ENCODE measurements at regions not wholly inside any gene's neighbourhood (a gene's known extent, or its start where the extent isn't known, plus 50 kb on each side); places are given as distances from the start of the nearest gene placed in this dataset.

DNA sequence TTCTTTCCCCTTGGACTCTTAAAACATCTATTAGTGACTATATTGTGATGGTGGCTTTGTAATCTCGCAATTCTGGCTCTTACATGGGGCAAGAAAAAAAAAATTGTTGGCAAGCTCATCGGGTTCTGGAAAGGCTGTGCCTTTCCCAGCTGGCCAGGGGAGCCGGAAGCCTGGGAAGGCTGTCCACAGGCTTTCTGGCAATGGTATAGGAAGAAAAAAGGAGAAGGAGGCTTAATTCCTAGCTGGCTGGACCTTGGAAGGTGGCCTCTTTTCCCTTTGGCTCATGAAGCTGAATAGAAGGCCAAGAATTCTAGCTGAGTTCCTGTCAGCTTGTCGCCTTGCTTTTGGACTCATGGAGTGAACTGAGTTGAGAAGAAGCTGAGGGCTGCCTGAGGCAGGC, 243.5 kb upstream of the SEMA6D start:
- H3K9ac ChIP-seq (ENCODE audit: low read depth in 1 of 2, low read length in 2 of 2), result no peak overlapping the region
- H3K9me3 ChIP-seq (ENCODE audit: control insufficient read depth in 4 of 4, low read length in 3 of 4), result no peaks in the 10 kb centered on the region
- 76% methylated on average over 4 of the region's 4 CpGs for WGBS
- DNase-seq (ENCODE audit: low spot score), result no peak
- H3K4me1 ChIP-seq (ENCODE audit: control insufficient read depth in 4 of 4, insufficient read depth in 4 of 4, low read length in 3 of 4), result peaks cover 0 to 1% (median 0%) of the 10 kb centered on the region in 4 donors
- TF ChIP-seq, protein P1, sequence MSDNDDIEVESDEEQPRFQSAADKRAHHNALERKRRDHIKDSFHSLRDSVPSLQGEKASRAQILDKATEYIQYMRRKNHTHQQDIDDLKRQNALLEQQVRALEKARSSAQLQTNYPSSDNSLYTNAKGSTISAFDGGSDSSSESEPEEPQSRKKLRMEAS (IDR thresholded peaks at IDR 0.05), result no peak
- peak in 1 of 2 donors; percentile 31 for TF ChIP-seq RAD21 (IDR thresholded peaks at IDR 0.05)
- TF ChIP-seq, protein P2, sequence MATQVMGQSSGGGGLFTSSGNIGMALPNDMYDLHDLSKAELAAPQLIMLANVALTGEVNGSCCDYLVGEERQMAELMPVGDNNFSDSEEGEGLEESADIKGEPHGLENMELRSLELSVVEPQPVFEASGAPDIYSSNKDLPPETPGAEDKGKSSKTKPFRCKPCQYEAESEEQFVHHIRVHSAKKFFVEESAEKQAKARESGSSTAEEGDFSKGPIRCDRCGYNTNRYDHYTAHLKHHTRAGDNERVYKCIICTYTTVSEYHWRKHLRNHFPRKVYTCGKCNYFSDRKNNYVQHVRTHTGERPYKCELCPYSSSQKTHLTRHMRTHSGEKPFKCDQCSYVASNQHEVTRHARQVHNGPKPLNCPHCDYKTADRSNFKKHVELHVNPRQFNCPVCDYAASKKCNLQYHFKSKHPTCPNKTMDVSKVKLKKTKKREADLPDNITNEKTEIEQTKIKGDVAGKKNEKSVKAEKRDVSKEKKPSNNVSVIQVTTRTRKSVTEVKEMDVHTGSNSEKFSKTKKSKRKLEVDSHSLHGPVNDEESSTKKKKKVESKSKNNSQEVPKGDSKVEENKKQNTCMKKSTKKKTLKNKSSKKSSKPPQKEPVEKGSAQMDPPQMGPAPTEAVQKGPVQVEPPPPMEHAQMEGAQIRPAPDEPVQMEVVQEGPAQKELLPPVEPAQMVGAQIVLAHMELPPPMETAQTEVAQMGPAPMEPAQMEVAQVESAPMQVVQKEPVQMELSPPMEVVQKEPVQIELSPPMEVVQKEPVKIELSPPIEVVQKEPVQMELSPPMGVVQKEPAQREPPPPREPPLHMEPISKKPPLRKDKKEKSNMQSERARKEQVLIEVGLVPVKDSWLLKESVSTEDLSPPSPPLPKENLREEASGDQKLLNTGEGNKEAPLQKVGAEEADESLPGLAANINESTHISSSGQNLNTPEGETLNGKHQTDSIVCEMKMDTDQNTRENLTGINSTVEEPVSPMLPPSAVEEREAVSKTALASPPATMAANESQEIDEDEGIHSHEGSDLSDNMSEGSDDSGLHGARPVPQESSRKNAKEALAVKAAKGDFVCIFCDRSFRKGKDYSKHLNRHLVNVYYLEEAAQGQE (IDR thresholded peaks at IDR 0.05), result peak; percentile 36
- TF ChIP-seq NR2F2 (IDR thresholded peaks at IDR 0.05), result peak; percentile 75
- H3K36me3 ChIP-seq (ENCODE audit: control insufficient read depth in 4 of 4, insufficient read depth in 3 of 4, low read depth in 1 of 4, low read length in 3 of 4), result no peaks in the 10 kb centered on the region
- no peak overlapping the region for H3K4me3 ChIP-seq (ENCODE audit: low read depth in 1 of 3, low read length in 3 of 3)
- H3K27me3 ChIP-seq (ENCODE audit: control insufficient read depth in 4 of 4, insufficient read depth in 4 of 4, low read length in 3 of 4), result no peaks in the 10 kb centered on the region
- H3K27ac ChIP-seq (ENCODE audit: low read depth in 1 of 2, low read length in 2 of 2), result no peak overlapping the region

DNA sequence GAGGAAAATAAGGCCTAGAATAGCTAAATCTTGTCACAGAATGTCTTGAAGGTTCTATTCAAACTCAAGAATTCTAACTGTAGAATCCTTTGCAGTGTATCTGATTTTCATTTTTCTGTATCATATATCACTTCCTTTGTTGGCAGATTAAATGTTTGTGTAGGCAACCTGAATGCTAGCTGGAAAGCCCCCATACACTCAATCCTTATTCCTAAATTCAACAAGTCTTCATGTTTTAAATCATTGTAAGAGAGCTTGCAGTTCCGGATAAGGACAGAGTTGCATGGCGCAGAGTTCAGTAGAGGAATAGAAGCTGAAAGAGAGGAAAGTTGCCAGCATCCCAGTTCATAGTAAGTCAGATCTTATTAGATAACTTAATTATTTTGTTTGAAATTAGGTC, 242.0 kb upstream of the SEMA6D start:
- H3K27me3 ChIP-seq (ENCODE audit: control insufficient read depth in 4 of 4, insufficient read depth in 4 of 4, low read length in 3 of 4), result no peaks in the 10 kb centered on the region
- no peaks in the 10 kb centered on the region for H3K36me3 ChIP-seq (ENCODE audit: control insufficient read depth in 4 of 4, insufficient read depth in 3 of 4, low read depth in 1 of 4, low read length in 3 of 4)
- H3K27ac ChIP-seq (ENCODE audit: low read depth in 1 of 2, low read length in 2 of 2), result no peak overlapping the region
- 97% methylated on average over 2 of the region's 2 CpGs for WGBS
- H3K9ac ChIP-seq (ENCODE audit: low read depth in 1 of 2, low read length in 2 of 2), result no peak overlapping the region
- TF ChIP-seq HNF4G (IDR thresholded peaks at IDR 0.05), result no peak
- no peak for TF ChIP-seq YY1 (IDR thresholded peaks at IDR 0.05)
- TF ChIP-seq, protein P3, sequence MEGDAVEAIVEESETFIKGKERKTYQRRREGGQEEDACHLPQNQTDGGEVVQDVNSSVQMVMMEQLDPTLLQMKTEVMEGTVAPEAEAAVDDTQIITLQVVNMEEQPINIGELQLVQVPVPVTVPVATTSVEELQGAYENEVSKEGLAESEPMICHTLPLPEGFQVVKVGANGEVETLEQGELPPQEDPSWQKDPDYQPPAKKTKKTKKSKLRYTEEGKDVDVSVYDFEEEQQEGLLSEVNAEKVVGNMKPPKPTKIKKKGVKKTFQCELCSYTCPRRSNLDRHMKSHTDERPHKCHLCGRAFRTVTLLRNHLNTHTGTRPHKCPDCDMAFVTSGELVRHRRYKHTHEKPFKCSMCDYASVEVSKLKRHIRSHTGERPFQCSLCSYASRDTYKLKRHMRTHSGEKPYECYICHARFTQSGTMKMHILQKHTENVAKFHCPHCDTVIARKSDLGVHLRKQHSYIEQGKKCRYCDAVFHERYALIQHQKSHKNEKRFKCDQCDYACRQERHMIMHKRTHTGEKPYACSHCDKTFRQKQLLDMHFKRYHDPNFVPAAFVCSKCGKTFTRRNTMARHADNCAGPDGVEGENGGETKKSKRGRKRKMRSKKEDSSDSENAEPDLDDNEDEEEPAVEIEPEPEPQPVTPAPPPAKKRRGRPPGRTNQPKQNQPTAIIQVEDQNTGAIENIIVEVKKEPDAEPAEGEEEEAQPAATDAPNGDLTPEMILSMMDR (IDR thresholded peaks at IDR 0.05; ENCODE audit: low read depth, low read length, missing input control), result no peak
- TF ChIP-seq, protein P4, sequence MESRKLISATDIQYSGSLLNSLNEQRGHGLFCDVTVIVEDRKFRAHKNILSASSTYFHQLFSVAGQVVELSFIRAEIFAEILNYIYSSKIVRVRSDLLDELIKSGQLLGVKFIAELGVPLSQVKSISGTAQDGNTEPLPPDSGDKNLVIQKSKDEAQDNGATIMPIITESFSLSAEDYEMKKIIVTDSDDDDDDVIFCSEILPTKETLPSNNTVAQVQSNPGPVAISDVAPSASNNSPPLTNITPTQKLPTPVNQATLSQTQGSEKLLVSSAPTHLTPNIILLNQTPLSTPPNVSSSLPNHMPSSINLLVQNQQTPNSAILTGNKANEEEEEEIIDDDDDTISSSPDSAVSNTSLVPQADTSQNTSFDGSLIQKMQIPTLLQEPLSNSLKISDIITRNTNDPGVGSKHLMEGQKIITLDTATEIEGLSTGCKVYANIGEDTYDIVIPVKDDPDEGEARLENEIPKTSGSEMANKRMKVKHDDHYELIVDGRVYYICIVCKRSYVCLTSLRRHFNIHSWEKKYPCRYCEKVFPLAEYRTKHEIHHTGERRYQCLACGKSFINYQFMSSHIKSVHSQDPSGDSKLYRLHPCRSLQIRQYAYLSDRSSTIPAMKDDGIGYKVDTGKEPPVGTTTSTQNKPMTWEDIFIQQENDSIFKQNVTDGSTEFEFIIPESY (IDR thresholded peaks at IDR 0.05), result no peak
- TF ChIP-seq, protein P2 (IDR thresholded peaks at IDR 0.05), result no peak
- no peak for TF ChIP-seq FOXA2 (IDR thresholded peaks at IDR 0.05)
- no peak for TF ChIP-seq JUND (IDR thresholded peaks at IDR 0.05)
- TF ChIP-seq HNF4A (conservative IDR thresholded peaks at IDR 0.05), result no peak
- TF ChIP-seq GABPA (IDR thresholded peaks at IDR 0.05 in 1 of 2, conservative IDR thresholded peaks at IDR 0.05 in 1 of 2), result no peak
- TF ChIP-seq, protein P5, sequence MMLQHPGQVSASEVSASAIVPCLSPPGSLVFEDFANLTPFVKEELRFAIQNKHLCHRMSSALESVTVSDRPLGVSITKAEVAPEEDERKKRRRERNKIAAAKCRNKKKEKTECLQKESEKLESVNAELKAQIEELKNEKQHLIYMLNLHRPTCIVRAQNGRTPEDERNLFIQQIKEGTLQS (IDR thresholded peaks at IDR 0.05), result no peak
- no peak for TF ChIP-seq RAD21 (IDR thresholded peaks at IDR 0.05)
- DNase-seq (ENCODE audit: low spot score), result no peak
- no peaks in the 10 kb centered on the region for H3K9me3 ChIP-seq (ENCODE audit: control insufficient read depth in 4 of 4, low read length in 3 of 4)
- H3K4me3 ChIP-seq (ENCODE audit: low read depth in 1 of 3, low read length in 3 of 3), result no peak overlapping the region
- peaks cover 0 to 1% (median 0%) of the 10 kb centered on the region in 4 donors for H3K4me1 ChIP-seq (ENCODE audit: control insufficient read depth in 4 of 4, insufficient read depth in 4 of 4, low read length in 3 of 4)
